ENCODE measurements at regions not wholly inside any gene's neighbourhood (a gene's known extent, or its start where the extent isn't known, plus 50 kb on each side); places are given as distances from the start of the nearest gene placed in this dataset.

DNA sequence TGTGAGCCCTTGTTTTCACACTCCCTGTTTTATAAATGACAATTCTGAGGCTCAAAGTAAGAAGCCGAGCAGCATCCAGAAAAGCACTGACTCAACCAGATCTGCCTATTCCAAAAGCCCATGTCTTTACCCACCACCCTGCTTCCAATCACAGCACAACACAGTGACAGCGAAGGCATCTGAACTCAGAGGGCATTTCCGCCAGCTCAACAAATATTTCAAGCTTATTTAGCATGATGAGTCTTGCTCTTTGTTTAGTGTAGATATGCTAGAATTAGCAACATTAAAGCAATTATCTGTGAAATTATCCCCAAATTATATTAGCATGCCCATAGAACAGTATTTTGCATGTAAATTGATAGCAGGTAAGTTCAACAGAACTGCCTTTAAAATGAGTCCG is 359.1 kb upstream of the RAB6C start:
- Histone ChIP-seq H3K4me3 (no peak overlapping the region), H4K20me1 (ENCODE audit: low read depth) (no peaks in the 10 kb centered on the region), H3K36me3 (no peaks in the 10 kb centered on the region), H3K4me2 (no peak overlapping the region), H3K79me2 (ENCODE audit: low read depth) (no peaks in the 10 kb centered on the region), H3K4me1 (no peaks in the 10 kb centered on the region), H3F3A (ENCODE audit: low read depth) (no peaks in the 10 kb centered on the region), H3K27me3 (no peaks in the 10 kb centered on the region), H2AFZ (replicated peaks) (no peak overlapping the region), H3K27ac (no peak overlapping the region), H3K9ac (no peak overlapping the region), H3K9me3 (ENCODE audit: low read depth) (no peaks in the 10 kb centered on the region)
- Mint-ChIP-seq H3K9me3 (no peaks in the 10 kb centered on the region), H3K27ac (no peak overlapping the region), H3K27me3 (ENCODE audit: insufficient read depth, low read depth) (no peaks in the 10 kb centered on the region), H3K4me1 (no peaks in the 10 kb centered on the region), H3K4me3 (no peak overlapping the region), H3K36me3 (no peaks in the 10 kb centered on the region)
- no peak for TF ChIP-seq EZH2 (IDR thresholded peaks at IDR 0.05)
- TF ChIP-seq, protein P1, sequence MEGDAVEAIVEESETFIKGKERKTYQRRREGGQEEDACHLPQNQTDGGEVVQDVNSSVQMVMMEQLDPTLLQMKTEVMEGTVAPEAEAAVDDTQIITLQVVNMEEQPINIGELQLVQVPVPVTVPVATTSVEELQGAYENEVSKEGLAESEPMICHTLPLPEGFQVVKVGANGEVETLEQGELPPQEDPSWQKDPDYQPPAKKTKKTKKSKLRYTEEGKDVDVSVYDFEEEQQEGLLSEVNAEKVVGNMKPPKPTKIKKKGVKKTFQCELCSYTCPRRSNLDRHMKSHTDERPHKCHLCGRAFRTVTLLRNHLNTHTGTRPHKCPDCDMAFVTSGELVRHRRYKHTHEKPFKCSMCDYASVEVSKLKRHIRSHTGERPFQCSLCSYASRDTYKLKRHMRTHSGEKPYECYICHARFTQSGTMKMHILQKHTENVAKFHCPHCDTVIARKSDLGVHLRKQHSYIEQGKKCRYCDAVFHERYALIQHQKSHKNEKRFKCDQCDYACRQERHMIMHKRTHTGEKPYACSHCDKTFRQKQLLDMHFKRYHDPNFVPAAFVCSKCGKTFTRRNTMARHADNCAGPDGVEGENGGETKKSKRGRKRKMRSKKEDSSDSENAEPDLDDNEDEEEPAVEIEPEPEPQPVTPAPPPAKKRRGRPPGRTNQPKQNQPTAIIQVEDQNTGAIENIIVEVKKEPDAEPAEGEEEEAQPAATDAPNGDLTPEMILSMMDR (IDR thresholded peaks at IDR 0.05): no peak
- no peak for TF ChIP-seq EZH2phosphoT487 (IDR thresholded peaks at IDR 0.05)
- DNase-seq (ENCODE audit: low spot score): no peak

DNA sequence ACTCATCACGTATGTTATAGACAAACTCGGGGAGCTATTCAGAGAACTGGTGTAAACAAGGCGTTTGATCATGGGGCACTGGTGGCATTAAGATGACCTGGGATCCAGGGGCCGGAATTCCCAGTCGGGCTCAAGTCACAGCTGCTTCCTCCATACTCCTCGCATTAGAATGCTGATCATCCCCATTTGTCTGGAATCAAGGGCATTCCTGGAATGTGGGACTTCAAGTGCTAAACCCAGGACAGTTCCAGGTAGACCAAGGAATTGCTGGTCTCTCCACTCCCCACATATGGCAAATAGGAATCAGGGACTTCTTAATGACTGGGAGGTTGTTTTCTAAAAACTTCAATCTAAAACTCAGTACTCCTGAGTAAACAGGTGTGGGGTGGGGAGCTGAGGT is 355.7 kb upstream of the RAB6C start:
- Histone ChIP-seq H4K20me1 (ENCODE audit: low read depth) (no peaks in the 10 kb centered on the region), H3K9ac (no peak overlapping the region), H3K79me2 (ENCODE audit: low read depth) (no peaks in the 10 kb centered on the region), H3K27me3 (no peaks in the 10 kb centered on the region), H3K27ac (no peak overlapping the region), H3K4me1 (no peaks in the 10 kb centered on the region), H3K9me3 (ENCODE audit: low read depth) (no peaks in the 10 kb centered on the region), H2AFZ (replicated peaks) (no peak overlapping the region), H3K4me2 (no peak overlapping the region), H3F3A (ENCODE audit: low read depth) (no peaks in the 10 kb centered on the region), H3K4me3 (no peak overlapping the region), H3K36me3 (no peaks in the 10 kb centered on the region)
- peaks cover 2% of the 10 kb centered on the region for H3K9me3 Mint-ChIP-seq
- DNase-seq (ENCODE audit: low spot score): no peak
- no peaks in the 10 kb centered on the region for H3K36me3 Mint-ChIP-seq
- H3K27me3 Mint-ChIP-seq (ENCODE audit: insufficient read depth, low read depth): no peaks in the 10 kb centered on the region
- H3K27ac Mint-ChIP-seq: no peak overlapping the region
- H3K4me3 Mint-ChIP-seq: no peak overlapping the region
- TF ChIP-seq EZH2 (IDR thresholded peaks at IDR 0.05) (no peak), EZH2phosphoT487 (IDR thresholded peaks at IDR 0.05) (no peak)
- TF ChIP-seq, protein P1 (IDR thresholded peaks at IDR 0.05): no peak
- H3K4me1 Mint-ChIP-seq: no peaks in the 10 kb centered on the region

DNA sequence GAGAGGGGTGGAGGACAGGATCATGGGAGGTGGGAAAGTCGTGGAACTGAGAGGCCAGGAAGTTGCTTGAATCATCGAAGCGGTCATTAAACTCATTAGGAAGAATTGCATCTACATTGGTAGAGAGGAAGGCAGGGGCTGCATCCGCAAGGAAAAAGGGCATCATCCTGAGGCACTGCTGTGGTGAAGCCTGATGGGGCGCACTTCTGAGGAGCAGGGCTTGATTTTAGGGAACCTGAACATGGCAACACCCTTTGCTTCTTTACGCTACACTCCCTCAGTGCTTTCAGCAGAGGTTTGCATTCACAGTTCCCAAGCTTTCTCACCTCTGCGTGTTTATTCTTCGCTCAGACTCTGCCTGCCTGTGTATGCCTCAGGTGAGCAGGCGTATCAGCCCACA is 352.0 kb upstream of the RAB6C start:
- Histone ChIP-seq H2AFZ (replicated peaks) (no peak overlapping the region), H3K9me3 (ENCODE audit: low read depth) (no peaks in the 10 kb centered on the region), H3K4me2 (no peak overlapping the region), H4K20me1 (ENCODE audit: low read depth) (no peaks in the 10 kb centered on the region), H3K36me3 (no peaks in the 10 kb centered on the region), H3K27me3 (no peaks in the 10 kb centered on the region), H3K4me1 (no peaks in the 10 kb centered on the region), H3K27ac (no peak overlapping the region), H3K4me3 (no peak overlapping the region), H3K79me2 (ENCODE audit: low read depth) (no peaks in the 10 kb centered on the region), H3K9ac (no peak overlapping the region), H3F3A (ENCODE audit: low read depth) (no peaks in the 10 kb centered on the region)
- Mint-ChIP-seq H3K4me1 (no peaks in the 10 kb centered on the region), H3K9me3 (peaks cover 7% of the 10 kb centered on the region), H3K4me3 (no peak overlapping the region), H3K27me3 (ENCODE audit: insufficient read depth, low read depth) (peaks cover 3% of the 10 kb centered on the region), H3K27ac (peak overlapping the region; percentile 26), H3K36me3 (no peaks in the 10 kb centered on the region)
- TF ChIP-seq EZH2 (IDR thresholded peaks at IDR 0.05): no peak
- no peak for TF ChIP-seq EZH2phosphoT487 (IDR thresholded peaks at IDR 0.05)
- TF ChIP-seq, protein P1 (IDR thresholded peaks at IDR 0.05): no peak
- DNase-seq (ENCODE audit: low spot score): no peak

DNA sequence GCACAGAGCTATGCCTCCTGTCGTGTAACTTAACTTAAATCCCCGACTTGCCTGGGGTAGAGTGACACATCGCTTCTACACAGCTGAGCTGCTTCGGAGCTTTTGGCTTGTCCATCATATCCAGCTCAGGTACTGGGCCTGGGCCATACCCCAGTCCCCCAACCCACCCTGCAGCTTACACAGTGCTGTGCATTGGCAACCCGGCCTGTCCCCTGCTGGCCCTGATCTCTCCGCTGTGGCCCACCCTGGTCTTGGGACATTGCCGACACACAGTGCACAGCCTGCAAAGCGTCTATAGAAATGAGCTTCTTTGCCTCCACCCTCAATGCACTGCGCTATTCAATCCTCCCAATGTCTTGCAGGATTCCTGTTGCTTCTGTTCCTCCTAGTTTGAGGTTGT is 342.8 kb upstream of the RAB6C start:
- Mint-ChIP-seq H3K27ac (no peak overlapping the region), H3K27me3 (ENCODE audit: insufficient read depth, low read depth) (no peaks in the 10 kb centered on the region), H3K4me1 (no peaks in the 10 kb centered on the region), H3K36me3 (no peaks in the 10 kb centered on the region), H3K4me3 (no peak overlapping the region), H3K9me3 (no peaks in the 10 kb centered on the region)
- Histone ChIP-seq H3K79me2 (ENCODE audit: low read depth) (no peaks in the 10 kb centered on the region), H3K9me3 (ENCODE audit: low read depth) (no peaks in the 10 kb centered on the region), H3K4me2 (no peak overlapping the region), H3K9ac (no peak overlapping the region), H2AFZ (replicated peaks) (no peak overlapping the region), H4K20me1 (ENCODE audit: low read depth) (no peaks in the 10 kb centered on the region), H3F3A (ENCODE audit: low read depth) (no peaks in the 10 kb centered on the region), H3K27me3 (no peaks in the 10 kb centered on the region), H3K27ac (no peak overlapping the region), H3K36me3 (no peaks in the 10 kb centered on the region), H3K4me3 (no peak overlapping the region), H3K4me1 (no peaks in the 10 kb centered on the region)
- TF ChIP-seq EZH2phosphoT487 (IDR thresholded peaks at IDR 0.05): no peak
- TF ChIP-seq, protein P1 (IDR thresholded peaks at IDR 0.05): no peak
- no peak for TF ChIP-seq EZH2 (IDR thresholded peaks at IDR 0.05)
- DNase-seq (ENCODE audit: low spot score): no peak

Data from neural progenitor cell (in vitro differentiated cells).